HL-60 (cell line): ENCODE measurements at regions not wholly inside any gene's neighbourhood (a gene's known extent, or its start where the extent isn't known, plus 50 kb on each side); places are given as distances from the start of the nearest gene placed in this dataset.
A peak's percentile ranks its signal among the peaks of the same experiment; 100 is the strongest.

Experiments
- DNase-seq, 2 experiments: peaks; one replicate each; pipeline ENCODE4 v3.0.0-alpha.2; 2010 to 2020; ENCODE audit warnings: low read depth in 1 of 2, low spot score in 1 of 2
- H3K27ac ChIP-seq: fragments of 250-450 bp; sonication (Bioruptor Pico); replicated peaks from 2 replicates; pipeline ENCODE4 v1.5.1; 2020; ENCODE audit warnings: mild to moderate bottlenecking, moderate library complexity
- H3K27me3 ChIP-seq: fragments of 250-450 bp; sonication (Bioruptor Pico); 2 replicates; pipeline ENCODE4 v1.5.1; 2021; ENCODE audit warnings: mild to moderate bottlenecking, moderate library complexity; ENCODE audit not compliant: insufficient read depth, poor library complexity, severe bottlenecking
- H3K4me3 ChIP-seq: replicated peaks from 2 replicates; pipeline ENCODE4 v1.5.1; 2011; ENCODE audit warnings: mild to moderate bottlenecking, control low read depth, low read length; ENCODE audit not compliant: insufficient read depth
- GABPA ChIP-seq: IDR thresholded peaks from 2 replicates; pipeline ENCODE4 v1.6.1; 2012; ENCODE audit warnings: low read depth
- POLR2AphosphoS5 ChIP-seq: IDR thresholded peaks from 2 replicates; pipeline ENCODE4 v1.6.1; 2012; ENCODE audit warnings: low read depth
- REST ChIP-seq: IDR thresholded peaks from 2 replicates; pipeline ENCODE4 v1.6.1; 2012; ENCODE audit warnings: low read depth; ENCODE audit not compliant: insufficient replicate concordance
- SPI1 ChIP-seq: IDR thresholded peaks from 2 replicates; pipeline ENCODE4 v1.6.1; 2012; ENCODE audit warnings: low read depth, mild to moderate bottlenecking, borderline replicate concordance
- TF ChIP-seq, protein P1 (sequence below): IDR thresholded peaks from one replicate; pipeline ENCODE4 v1.5.1; 2011; ENCODE audit warnings: low read length, control low read depth, inconsistent platforms; ENCODE audit not compliant: insufficient read depth

GRCh38 chr13:50275392-50276063 lies 260.3 kb downstream of the KCNRG start:
- TF ChIP-seq, protein P1, sequence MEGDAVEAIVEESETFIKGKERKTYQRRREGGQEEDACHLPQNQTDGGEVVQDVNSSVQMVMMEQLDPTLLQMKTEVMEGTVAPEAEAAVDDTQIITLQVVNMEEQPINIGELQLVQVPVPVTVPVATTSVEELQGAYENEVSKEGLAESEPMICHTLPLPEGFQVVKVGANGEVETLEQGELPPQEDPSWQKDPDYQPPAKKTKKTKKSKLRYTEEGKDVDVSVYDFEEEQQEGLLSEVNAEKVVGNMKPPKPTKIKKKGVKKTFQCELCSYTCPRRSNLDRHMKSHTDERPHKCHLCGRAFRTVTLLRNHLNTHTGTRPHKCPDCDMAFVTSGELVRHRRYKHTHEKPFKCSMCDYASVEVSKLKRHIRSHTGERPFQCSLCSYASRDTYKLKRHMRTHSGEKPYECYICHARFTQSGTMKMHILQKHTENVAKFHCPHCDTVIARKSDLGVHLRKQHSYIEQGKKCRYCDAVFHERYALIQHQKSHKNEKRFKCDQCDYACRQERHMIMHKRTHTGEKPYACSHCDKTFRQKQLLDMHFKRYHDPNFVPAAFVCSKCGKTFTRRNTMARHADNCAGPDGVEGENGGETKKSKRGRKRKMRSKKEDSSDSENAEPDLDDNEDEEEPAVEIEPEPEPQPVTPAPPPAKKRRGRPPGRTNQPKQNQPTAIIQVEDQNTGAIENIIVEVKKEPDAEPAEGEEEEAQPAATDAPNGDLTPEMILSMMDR: no peak
- TF ChIP-seq POLR2AphosphoS5 (no peak), GABPA (no peak), REST (no peak), SPI1 (no peak)
- H3K27me3 ChIP-seq: no peaks in the 10 kb centered on the region
- H3K27ac ChIP-seq: no peak overlapping the region
- DNase-seq: no peak
- H3K4me3 ChIP-seq: no peak overlapping the region

GRCh38 chr13:50276550-50276949 lies 261.3 kb downstream of the KCNRG start:
- Histone ChIP-seq H3K4me3 (no peak overlapping the region), H3K27ac (no peak overlapping the region), H3K27me3 (no peaks in the 10 kb centered on the region)
- TF ChIP-seq GABPA (no peak), REST (no peak), SPI1 (no peak), POLR2AphosphoS5 (no peak)
- TF ChIP-seq, protein P1: no peak
- DNase-seq: no peak

DNA sequence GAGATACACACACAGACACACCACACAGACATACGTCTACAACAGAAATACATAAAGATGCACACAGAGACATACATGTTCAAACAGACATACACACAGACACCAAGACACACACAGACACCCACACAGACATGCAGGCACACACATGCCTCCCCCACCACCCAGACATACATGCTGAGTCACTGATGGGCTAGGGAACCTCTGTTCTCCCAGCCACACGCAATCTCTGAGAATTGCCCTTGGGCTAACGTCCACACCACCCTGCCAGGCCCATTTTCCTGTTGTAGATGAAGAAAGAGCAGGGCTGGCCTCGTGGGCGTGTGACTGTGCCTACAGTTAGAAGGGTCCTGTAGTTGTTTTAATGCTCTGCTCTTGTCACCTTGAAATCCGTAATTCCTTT lies 261.9 kb downstream of the KCNRG start:
- no peak overlapping the region for H3K27ac ChIP-seq
- TF ChIP-seq, protein P1: no peak
- TF ChIP-seq REST: no peak
- no peak for TF ChIP-seq SPI1
- TF ChIP-seq GABPA: no peak
- no peak for TF ChIP-seq POLR2AphosphoS5
- DNase-seq: peak in 1 of 2 experiments; percentile 30
- no peak overlapping the region for H3K4me3 ChIP-seq
- no peaks in the 10 kb centered on the region for H3K27me3 ChIP-seq
